ENCODE measurements at regions not wholly inside any gene's neighbourhood (a gene's known extent, or its start where the extent isn't known, plus 50 kb on each side); places are given as distances from the start of the nearest gene placed in this dataset.

DNA sequence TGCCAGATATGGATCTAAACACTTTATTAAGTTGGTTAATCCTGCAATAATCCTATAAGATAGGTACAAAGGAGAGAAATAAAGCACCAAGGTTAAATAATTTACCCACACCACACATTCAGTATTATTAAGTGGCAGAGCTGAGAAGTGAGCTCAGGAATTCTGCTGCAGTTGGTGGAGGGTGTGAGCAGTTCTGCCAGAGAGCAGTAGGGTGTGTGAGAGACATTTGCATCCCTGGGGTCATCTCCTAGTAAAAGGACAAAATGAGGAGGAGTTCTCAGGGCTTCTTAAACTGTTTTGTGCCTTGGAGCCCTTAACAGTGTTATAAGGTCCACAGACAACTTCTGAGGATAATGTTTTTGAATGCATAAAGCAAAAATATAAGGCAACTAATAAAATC lies 484.5 kb downstream of the TAFA4 start:
- POLR2A ChIA-PET (ENCODE audit: partially characterized antibody) = no interaction called here
- no peak overlapping the region for H2AFZ ChIP-seq (ENCODE audit: low read length)
- no peaks in the 10 kb centered on the region for H3K9me3 ChIP-seq (ENCODE audit: insufficient read depth in 2 of 2, low read depth in 1 of 2, low read length in 1 of 2)
- no peaks in the 10 kb centered on the region for H3K79me1 ChIP-seq (ENCODE audit: low read depth, low read length)
- H3K18ac ChIP-seq (ENCODE audit: extremely low read depth, low read length) = no peak overlapping the region
- no peaks in the 10 kb centered on the region for H3K79me2 ChIP-seq (ENCODE audit: control insufficient read depth in 1 of 2, insufficient read depth in 2 of 2, low read length in 2 of 2)
- no peak overlapping the region for H2BK5ac ChIP-seq (ENCODE audit: low read depth, low read length)
- H4K91ac ChIP-seq (replicated peaks; ENCODE audit: insufficient read length, low read length) = no peak overlapping the region
- no peak overlapping the region for H3K4me2 ChIP-seq (ENCODE audit: insufficient read depth in 1 of 2, low read depth in 2 of 2, low read length in 2 of 2)
- H2BK120ac ChIP-seq (replicated peaks; ENCODE audit: low read depth, low read length) = no peak overlapping the region
- H4K5ac ChIP-seq (ENCODE audit: insufficient read length, low read depth, low read length) = no peak overlapping the region
- no peak overlapping the region for H3K27ac ChIP-seq (ENCODE audit: low read depth, low read length)
- DNase-seq (ENCODE audit: low read depth in 1 of 2, low spot score in 2 of 2) (no peak), FAIRE-seq (peak; percentile 78)
- peaks cover 0 to 3% (median 0%) of the 10 kb centered on the region in 4 experiments; a peak in 1 of 7 replicates for H3K4me1 ChIP-seq (replicated peaks in 1 of 4; ENCODE audit: control insufficient read depth in 3 of 4, insufficient read depth in 4 of 4, low read length in 3 of 4)
- no peak overlapping the region for H2AK5ac ChIP-seq (ENCODE audit: low read depth, low read length)
- H3K4ac ChIP-seq (replicated peaks; ENCODE audit: insufficient read length, low read depth, low read length) = no peak overlapping the region
- H3K23me2 ChIP-seq (ENCODE audit: low read depth, low read length) = no peaks in the 10 kb centered on the region
- no peak overlapping the region for H4K8ac ChIP-seq (ENCODE audit: extremely low read depth, insufficient read depth, low read length)
- H3K27me3 ChIP-seq (replicated peaks in 1 of 4; ENCODE audit: control insufficient read depth in 3 of 4, extremely low read depth in 1 of 4, insufficient read depth in 3 of 4, low read length in 3 of 4) = no peaks in the 10 kb centered on the region
- no peak overlapping the region for H3K14ac ChIP-seq (ENCODE audit: insufficient read length)
- no peak overlapping the region for H2BK20ac ChIP-seq (ENCODE audit: low read length)
- no peaks in the 10 kb centered on the region for H4K20me1 ChIP-seq (replicated peaks in 1 of 2; ENCODE audit: control insufficient read depth in 1 of 2, insufficient read depth in 2 of 2, low read length in 2 of 2)
- H3K4me3 ChIP-seq (ENCODE audit: extremely low read depth in 1 of 4, insufficient read depth in 2 of 4, low read depth in 3 of 4, low read length in 4 of 4) = no peak overlapping the region
- no peak overlapping the region for H3K56ac ChIP-seq (replicated peaks; ENCODE audit: insufficient read length, low read depth, low read length)
- CTCF ChIA-PET (ENCODE audit: partially characterized antibody) = interaction anchor here (0.6 to 2.2 kb wide), 11 partner anchors 11 to 1345 kb away, joined by 3 to 13 read pairs (median 3); no protein-coding TSS in a partner anchor
- H3K9ac ChIP-seq (replicated peaks in 1 of 4; ENCODE audit: extremely low read depth in 1 of 4, low read depth in 3 of 4, low read length in 3 of 4) = no peak overlapping the region
- H3K36me3 ChIP-seq (ENCODE audit: control insufficient read depth in 2 of 4, insufficient read depth in 4 of 4, low read length in 3 of 4) = no peaks in the 10 kb centered on the region
- H3K23ac ChIP-seq (ENCODE audit: insufficient read length) = no peak overlapping the region
- TF ChIP-seq CBX5 (IDR thresholded peaks at IDR 0.05; ENCODE audit: low read depth, low read length) (no peak), KDM4A (IDR thresholded peaks at IDR 0.05; ENCODE audit: low read depth, low read length, severe bottlenecking) (no peak), RAD21 (IDR thresholded peaks at IDR 0.05 in 1 of 2, conservative IDR thresholded peaks at IDR 0.05 in 1 of 2; ENCODE audit: low read depth in 2 of 2, low read length in 2 of 2) (peak; percentile 67 to 70), SIX5 (IDR thresholded peaks at IDR 0.05; ENCODE audit: low read depth, low read length) (no peak), NRF1 (IDR thresholded peaks at IDR 0.05; ENCODE audit: low read depth, low read length) (no peak), CREB1 (IDR thresholded peaks at IDR 0.05) (no peak), YY1 (IDR thresholded peaks at IDR 0.05; ENCODE audit: low read depth, low read length) (no peak), GABPA (IDR thresholded peaks at IDR 0.05; ENCODE audit: borderline replicate concordance, insufficient read depth, low read length) (no peak)
- TF ChIP-seq, protein P1, sequence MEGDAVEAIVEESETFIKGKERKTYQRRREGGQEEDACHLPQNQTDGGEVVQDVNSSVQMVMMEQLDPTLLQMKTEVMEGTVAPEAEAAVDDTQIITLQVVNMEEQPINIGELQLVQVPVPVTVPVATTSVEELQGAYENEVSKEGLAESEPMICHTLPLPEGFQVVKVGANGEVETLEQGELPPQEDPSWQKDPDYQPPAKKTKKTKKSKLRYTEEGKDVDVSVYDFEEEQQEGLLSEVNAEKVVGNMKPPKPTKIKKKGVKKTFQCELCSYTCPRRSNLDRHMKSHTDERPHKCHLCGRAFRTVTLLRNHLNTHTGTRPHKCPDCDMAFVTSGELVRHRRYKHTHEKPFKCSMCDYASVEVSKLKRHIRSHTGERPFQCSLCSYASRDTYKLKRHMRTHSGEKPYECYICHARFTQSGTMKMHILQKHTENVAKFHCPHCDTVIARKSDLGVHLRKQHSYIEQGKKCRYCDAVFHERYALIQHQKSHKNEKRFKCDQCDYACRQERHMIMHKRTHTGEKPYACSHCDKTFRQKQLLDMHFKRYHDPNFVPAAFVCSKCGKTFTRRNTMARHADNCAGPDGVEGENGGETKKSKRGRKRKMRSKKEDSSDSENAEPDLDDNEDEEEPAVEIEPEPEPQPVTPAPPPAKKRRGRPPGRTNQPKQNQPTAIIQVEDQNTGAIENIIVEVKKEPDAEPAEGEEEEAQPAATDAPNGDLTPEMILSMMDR (IDR thresholded peaks at IDR 0.05; ENCODE audit: control extremely low read depth in 1 of 3, insufficient read depth in 1 of 3, low read depth in 1 of 3, low read length in 3 of 3) = peak; percentile 18 to 41 (median 31); a peak in 3 of 4 replicates
- H2BK15ac ChIP-seq (ENCODE audit: low read length) = no peak overlapping the region
- H2BK12ac ChIP-seq (ENCODE audit: low read depth, low read length) = no peak overlapping the region
